H1 (cell line): ENCODE measurements at regions not wholly inside any gene's neighbourhood (a gene's known extent, or its start where the extent isn't known, plus 50 kb on each side); places are given as distances from the start of the nearest gene placed in this dataset.

Experiments
- CTCF ChIA-PET: fragments of 300-600 bp; sonication (Branson Sonifier 250); formaldehyde crosslinking; loops from one replicate; lab custom pipeline; 2021; ENCODE audit not compliant: partially characterized antibody; lab: Charles Lee
- POLR2A ChIA-PET: fragments of 300-600 bp; sonication (Branson Sonifier 250); formaldehyde crosslinking; loops from one replicate; lab custom pipeline; 2021; ENCODE audit warnings: inconsistent platforms; ENCODE audit not compliant: partially characterized antibody; lab: Charles Lee
- DNase-seq, 2 experiments: peaks; one replicate each; pipeline versions ENCODE4 v3.0.0 to v3.0.0-alpha.2; 2010 to 2022; ENCODE audit warnings: low spot score in 2 of 2, low read depth in 1 of 2, mixed read lengths in 1 of 2
- FAIRE-seq: peaks from 2 replicates; lab custom pipeline; 2011; peaks lifted over from hg19 to GRCh38; lab: Jason Lieb, UNC
- H2AFZ ChIP-seq: 2 replicates; pipeline ENCODE4 v1.8.1; 2012; ENCODE audit warnings: low read length, inconsistent platforms
- H2AK5ac ChIP-seq: 2 replicates; pipeline ENCODE4 v1.6.1; 2013; ENCODE audit warnings: low read depth, low read length
- H2BK120ac ChIP-seq: replicated peaks from 2 replicates; pipeline ENCODE3; 2013; ENCODE audit warnings: low read depth, low read length, inconsistent platforms
- H2BK12ac ChIP-seq: 2 replicates; pipeline ENCODE4 v1.6.1; 2013; ENCODE audit warnings: low read depth, low read length
- H2BK15ac ChIP-seq: 2 replicates; pipeline ENCODE4 v1.6.1; 2013; ENCODE audit warnings: low read length
- H2BK20ac ChIP-seq: 2 replicates; pipeline ENCODE4 v1.6.1; 2013; ENCODE audit warnings: low read length
- H2BK5ac ChIP-seq: 2 replicates; pipeline ENCODE4 v1.6.1; 2013; ENCODE audit warnings: low read depth, low read length
- H3K14ac ChIP-seq: 2 replicates; pipeline ENCODE4 v1.6.1; 2013; ENCODE audit warnings: inconsistent platforms; ENCODE audit not compliant: insufficient read length
- H3K18ac ChIP-seq: 2 replicates; pipeline ENCODE4 v1.6.1; 2013; ENCODE audit warnings: low read length; ENCODE audit errors: extremely low read depth
- H3K23ac ChIP-seq: 2 replicates; pipeline ENCODE4 v1.6.1; 2013; ENCODE audit warnings: inconsistent platforms; ENCODE audit not compliant: insufficient read length
- H3K23me2 ChIP-seq: 2 replicates; pipeline ENCODE4 v1.6.1; 2013; ENCODE audit warnings: low read depth, low read length
- H3K27ac ChIP-seq: 2 replicates; pipeline ENCODE4 v1.6.1; 2011; ENCODE audit warnings: low read depth, low read length, inconsistent platforms
- H3K27me3 ChIP-seq, 4 experiments: replicated peaks in 1 of 4; 1 replicate in 1 of 4; 2 replicates in 3 of 4; pipeline versions ENCODE4 v1.6.1 to v1.8.1; 2011 to 2013; ENCODE audit warnings: low read length in 3 of 4, mild to moderate bottlenecking in 3 of 4, inconsistent platforms in 2 of 4, mixed read lengths in 2 of 4, moderate library complexity in 1 of 4; ENCODE audit not compliant: control insufficient read depth in 3 of 4, insufficient read depth in 3 of 4; ENCODE audit errors: extremely low read depth in 1 of 4
- H3K36me3 ChIP-seq, 4 experiments: 2 replicates each; pipeline versions ENCODE4 v1.6.1 to v1.8.1; 2011 to 2013; ENCODE audit warnings: mild to moderate bottlenecking in 4 of 4, low read length in 3 of 4, moderate library complexity in 2 of 4, control low read depth in 1 of 4, inconsistent platforms in 1 of 4; ENCODE audit not compliant: insufficient read depth in 4 of 4, control insufficient read depth in 2 of 4
- H3K4ac ChIP-seq: replicated peaks from 2 replicates; pipeline ENCODE3; 2013; ENCODE audit warnings: low read length, low read depth, mixed read lengths, inconsistent platforms; ENCODE audit not compliant: insufficient read length
- H3K4me1 ChIP-seq, 4 experiments: replicated peaks in 1 of 4; 1 replicate in 1 of 4; 2 replicates in 3 of 4; pipeline versions ENCODE4 v1.6.1 to v1.8.1; 2011 to 2013; ENCODE audit warnings: low read length in 3 of 4, inconsistent platforms in 2 of 4, mixed read lengths in 1 of 4; ENCODE audit not compliant: insufficient read depth in 4 of 4, control insufficient read depth in 3 of 4
- H3K4me2 ChIP-seq, 2 experiments: 2 replicates each; pipeline versions ENCODE4 v1.6.1 to v1.8.1; 2011 to 2013; ENCODE audit warnings: low read depth in 2 of 2, low read length in 2 of 2, control low read depth in 1 of 2, inconsistent platforms in 1 of 2, mild to moderate bottlenecking in 1 of 2; ENCODE audit not compliant: insufficient read depth in 1 of 2
- H3K4me3 ChIP-seq, 4 experiments: fragments of 200-600, 300-600 bp in 1 of 4; sonication (generic), shearing (Covaris generic), sonication (Bioruptor Twin) in 1 of 4; 2 replicates each; pipeline versions ENCODE4 v1.5.1 to v1.8.1; 2011 to 2016; ENCODE audit warnings: low read length in 4 of 4, low read depth in 3 of 4, control low read depth in 2 of 4, inconsistent platforms in 2 of 4, mild to moderate bottlenecking in 2 of 4, mixed read lengths in 1 of 4, moderate library complexity in 1 of 4; ENCODE audit not compliant: insufficient read depth in 2 of 4; ENCODE audit errors: extremely low read depth in 1 of 4
- H3K56ac ChIP-seq: replicated peaks from 2 replicates; pipeline ENCODE3; 2013; ENCODE audit warnings: low read depth, mild to moderate bottlenecking, mixed read lengths, low read length, inconsistent platforms; ENCODE audit not compliant: insufficient read length
- H3K79me1 ChIP-seq: 2 replicates; pipeline ENCODE4 v1.6.1; 2013; ENCODE audit warnings: low read depth, low read length, control low read depth
- H3K79me2 ChIP-seq, 2 experiments: 2 replicates each; pipeline versions ENCODE4 v1.6.1 to v1.8.1; 2012 to 2013; ENCODE audit warnings: low read length in 2 of 2, mild to moderate bottlenecking in 2 of 2, inconsistent platforms in 1 of 2; ENCODE audit not compliant: insufficient read depth in 2 of 2, control insufficient read depth in 1 of 2
- H3K9ac ChIP-seq, 4 experiments: replicated peaks in 1 of 4; 1 replicate in 1 of 4; 2 replicates in 3 of 4; pipeline versions ENCODE4 v1.6.1 to v1.8.1; 2011 to 2013; ENCODE audit warnings: low read depth in 3 of 4, low read length in 3 of 4, control low read depth in 2 of 4, mild to moderate bottlenecking in 2 of 4, moderate library complexity in 2 of 4, inconsistent platforms in 1 of 4; ENCODE audit errors: extremely low read depth in 1 of 4
- H3K9me3 ChIP-seq, 2 experiments: 2 replicates each; pipeline versions ENCODE4 v1.6.1 to v1.8.1; 2012 to 2013; ENCODE audit warnings: mild to moderate bottlenecking in 2 of 2, moderate library complexity in 2 of 2, control low read depth in 1 of 2, inconsistent platforms in 1 of 2, low read depth in 1 of 2, low read length in 1 of 2, mixed read lengths in 1 of 2; ENCODE audit not compliant: insufficient read depth in 2 of 2
- H4K20me1 ChIP-seq, 2 experiments: replicated peaks in 1 of 2; 2 replicates each; pipeline versions ENCODE3 to v1.8.1; 2011 to 2013; ENCODE audit warnings: inconsistent platforms in 2 of 2, low read length in 2 of 2, mild to moderate bottlenecking in 1 of 2; ENCODE audit not compliant: insufficient read depth in 2 of 2, control insufficient read depth in 1 of 2
- H4K5ac ChIP-seq: 2 replicates; pipeline ENCODE4 v1.6.1; 2013; ENCODE audit warnings: low read length, low read depth, mixed read lengths, inconsistent platforms; ENCODE audit not compliant: insufficient read length
- H4K8ac ChIP-seq: 2 replicates; pipeline ENCODE4 v1.8.0; 2013; ENCODE audit warnings: mild to moderate bottlenecking, moderate library complexity, low read length, inconsistent platforms; ENCODE audit not compliant: insufficient read depth; ENCODE audit errors: extremely low read depth
- H4K91ac ChIP-seq: replicated peaks from 2 replicates; pipeline ENCODE3; 2013; ENCODE audit warnings: low read length, mixed read lengths, inconsistent platforms; ENCODE audit not compliant: insufficient read length
- RBBP5 ChIP-seq: IDR thresholded peaks from 2 replicates; pipeline ENCODE4 v1.7.1; 2012; ENCODE audit warnings: low read depth, mild to moderate bottlenecking, inconsistent platforms, low read length, moderate library complexity, borderline replicate concordance
- SP2 ChIP-seq: IDR thresholded peaks from 2 replicates; pipeline ENCODE4 v1.6.1; 2012; ENCODE audit warnings: mild to moderate bottlenecking, low read length, inconsistent platforms
- WGBS, 2 experiments: shearing (Covaris generic) in 1 of 2; methylation state at CpG; one replicate each; pipeline versions ENCODE4 v1.1.6 to v1.1.7; 2013 to 2015; ENCODE audit warnings: low lambda C conversion rate in 2 of 2, mixed read lengths in 2 of 2, inconsistent platforms in 1 of 2, low coverage in 1 of 2, missing lambda C conversion rate in 1 of 2; ENCODE audit not compliant: insufficient replicate concordance in 2 of 2, insufficient coverage in 1 of 2, insufficient read length in 1 of 2; ENCODE audit errors: extremely low coverage in 1 of 2, missing lambda C conversion rate in 1 of 2; 5-methylcytosine and 5-hydroxymethylcytosine counted together

DNA sequence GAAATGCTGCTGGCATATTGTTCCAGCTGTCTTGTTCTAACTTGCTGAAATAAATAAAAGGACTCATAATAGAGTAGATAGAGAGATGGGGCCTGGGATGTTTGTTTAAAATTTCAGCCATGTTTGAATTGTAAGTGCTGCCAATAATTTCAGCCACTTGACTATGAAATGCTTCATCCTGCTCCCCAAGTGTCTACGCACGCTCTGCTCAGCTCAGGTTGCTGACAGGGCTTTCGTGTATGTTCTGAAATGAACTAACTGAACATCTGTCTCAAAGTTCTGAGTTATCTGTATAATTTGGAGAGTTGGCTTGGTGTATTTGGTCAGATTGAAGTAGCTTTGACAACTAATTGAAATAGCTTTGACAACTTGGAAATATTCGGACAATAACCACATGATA lies 387.8 kb downstream of the BMP2 start:
- CTCF ChIA-PET = interaction anchor here (0.9 kb wide), 1 partner anchor 17 kb away, joined by 3 read pairs; no protein-coding TSS in a partner anchor
- WGBS, 2 experiments = 94% methylated on average over 4 of the region's 4 CpGs; no CpG with 5 or more reads in 1 of the 2 experiments
- no peaks in the 10 kb centered on the region for H4K20me1 ChIP-seq
- no peak overlapping the region for H3K14ac ChIP-seq
- no peak overlapping the region for H3K4me3 ChIP-seq
- H2BK20ac ChIP-seq = no peak overlapping the region
- no peak overlapping the region for H2BK5ac ChIP-seq
- H3K4me2 ChIP-seq = no peak overlapping the region
- DNase-seq = no peak
- H3K27me3 ChIP-seq = no peaks in the 10 kb centered on the region
- H3K79me2 ChIP-seq = no peaks in the 10 kb centered on the region
- H3K56ac ChIP-seq = no peak overlapping the region
- no peak overlapping the region for H2AK5ac ChIP-seq
- H3K4me1 ChIP-seq = no peaks in the 10 kb centered on the region
- H3K23me2 ChIP-seq = no peaks in the 10 kb centered on the region
- no peaks in the 10 kb centered on the region for H3K9me3 ChIP-seq
- no peak overlapping the region for H3K4ac ChIP-seq
- H2AFZ ChIP-seq = no peak overlapping the region
- no peak overlapping the region for H3K18ac ChIP-seq
- no peak overlapping the region for H3K23ac ChIP-seq
- no peak overlapping the region for H4K5ac ChIP-seq
- POLR2A ChIA-PET = no interaction called here
- no peak overlapping the region for H2BK120ac ChIP-seq
- H3K9ac ChIP-seq = no peak overlapping the region
- no peak overlapping the region for H2BK15ac ChIP-seq
- H3K36me3 ChIP-seq = no peaks in the 10 kb centered on the region
- H4K91ac ChIP-seq = no peak overlapping the region
- H4K8ac ChIP-seq = no peak overlapping the region
- no peak overlapping the region for H3K27ac ChIP-seq
- H3K79me1 ChIP-seq = no peaks in the 10 kb centered on the region
- no peak for FAIRE-seq
- no peak overlapping the region for H2BK12ac ChIP-seq
- TF ChIP-seq RBBP5 (no peak), SP2 (no peak)
